GM12878 (cell line): ENCODE measurements at regions not wholly inside any gene's neighbourhood (a gene's known extent, or its start where the extent isn't known, plus 50 kb on each side); places are given as distances from the start of the nearest gene placed in this dataset.

Source experiments
- BCL3 ChIP-seq: IDR thresholded peaks from 2 replicates; pipeline ENCODE4 v1.6.1; 2011; ENCODE audit warnings: borderline replicate concordance, low read depth, mild to moderate bottlenecking, moderate library complexity, low read length; ENCODE audit not compliant: insufficient read depth, poor library complexity, severe bottlenecking
- CBFB ChIP-seq: IDR thresholded peaks from 2 replicates; pipeline ENCODE4 v1.6.1; 2016; ENCODE audit warnings: antibody characterized with exemption, low read depth
- CBX3 ChIP-seq: fragments of 200-600 bp; sonication (generic); IDR thresholded peaks from 2 replicates; pipeline ENCODE4 v1.6.1; 2016; ENCODE audit warnings: low read depth, borderline replicate concordance
- CREB1 ChIP-seq: IDR thresholded peaks from 2 replicates; pipeline ENCODE4 v1.6.1; 2012; ENCODE audit warnings: low read depth, mild to moderate bottlenecking, inconsistent platforms
- CUX1 ChIP-seq: IDR thresholded peaks from 2 replicates; pipeline ENCODE4 v1.6.1; 2012; ENCODE audit warnings: improper control_type of control experiment, low read depth, low read length; ENCODE audit not compliant: insufficient replicate concordance
- FOXK2 ChIP-seq: fragments of 450-650 bp; IDR thresholded peaks from 2 replicates; pipeline ENCODE4 v1.6.1; 2017; ENCODE audit warnings: mild to moderate bottlenecking, moderate library complexity
- GATAD2B ChIP-seq: fragments of 450-650 bp; conservative IDR thresholded peaks from 2 replicates; pipeline ENCODE4 v1.6.1; 2017; ENCODE audit warnings: low read depth, mild to moderate bottlenecking, moderate library complexity
- IKZF1 ChIP-seq: fragments of 450-650 bp; conservative IDR thresholded peaks from 2 replicates; pipeline ENCODE4 v1.6.1; 2017; ENCODE audit warnings: antibody characterized with exemption, mild to moderate bottlenecking
- MTA2 ChIP-seq: fragments of 450-650 bp; IDR thresholded peaks from 2 replicates; pipeline ENCODE4 v1.6.1; 2016; ENCODE audit warnings: low read depth, mild to moderate bottlenecking, moderate library complexity
- MXI1 ChIP-seq: fragments of 150-350 bp; IDR thresholded peaks from 2 replicates; pipeline ENCODE4 v1.6.1; 2011; ENCODE audit warnings: low read depth, mild to moderate bottlenecking, inconsistent platforms, low read length, improper control_type of control experiment
- NFXL1 ChIP-seq: fragments of 450-650 bp; IDR thresholded peaks from 2 replicates; pipeline ENCODE4 v1.6.1; 2017; ENCODE audit warnings: antibody characterized with exemption, mild to moderate bottlenecking, borderline replicate concordance
- POLR2AphosphoS2 ChIP-seq: IDR thresholded peaks from 2 replicates; pipeline ENCODE4 v1.6.1; 2011; ENCODE audit warnings: low read depth, mild to moderate bottlenecking, low read length, improper control_type of control experiment, moderate library complexity
- POU2F2 ChIP-seq: IDR thresholded peaks from 3 replicates; pipeline ENCODE4 v1.6.1; 2011; ENCODE audit warnings: low read depth, mild to moderate bottlenecking, low read length, borderline replicate concordance
- TBL1XR1 ChIP-seq: IDR thresholded peaks from 2 replicates; pipeline ENCODE4 v1.6.1; 2012; ENCODE audit warnings: low read depth, low read length, improper control_type of control experiment
- TCF7 ChIP-seq: IDR thresholded peaks from 2 replicates; pipeline ENCODE4 v1.6.1; 2014; ENCODE audit warnings: antibody characterized with exemption, borderline replicate concordance
- USF2 ChIP-seq: IDR thresholded peaks from 2 replicates; pipeline ENCODE4 v1.6.1; 2011; ENCODE audit warnings: low read depth, low read length, improper control_type of control experiment, borderline replicate concordance
- ZBTB40 ChIP-seq: fragments of 450-650 bp; IDR thresholded peaks from 2 replicates; pipeline ENCODE4 v1.6.1; 2016; ENCODE audit warnings: mild to moderate bottlenecking, moderate library complexity, borderline replicate concordance
- ZSCAN29 ChIP-seq: fragments of 450-650 bp; IDR thresholded peaks from 2 replicates; pipeline ENCODE4 v1.6.1; 2017; ENCODE audit warnings: mild to moderate bottlenecking, moderate library complexity

- 0 out of 2 replicates have a peak, but pooled peaks have one; percentile 10 for TF ChIP-seq FOXK2
- no peak for TF ChIP-seq CBFB
- no peak for TF ChIP-seq ZSCAN29
- TF ChIP-seq CUX1 = no peak
- TF ChIP-seq TBL1XR1 = 0 out of 2 replicates have a peak, but pooled peaks have one; percentile 8
- no peak for TF ChIP-seq POU2F2
- no peak for TF ChIP-seq NFXL1
- no peak for TF ChIP-seq CBX3
- TF ChIP-seq BCL3 = no peak
- TF ChIP-seq GATAD2B = no peak; the same call in none of the 2 replicates
- peak; percentile 69 for TF ChIP-seq USF2
- no peak for TF ChIP-seq TCF7
- no peak for TF ChIP-seq POLR2AphosphoS2
- TF ChIP-seq CREB1 = 0 out of 2 replicates have a peak, but pooled peaks have one; percentile 0
- peak; percentile 55 for TF ChIP-seq IKZF1
- TF ChIP-seq ZBTB40 = no peak
- TF ChIP-seq MTA2 = peak; percentile 45; the same call in 1 of the 2 replicates
- TF ChIP-seq MXI1 = peak; percentile 36; the same call in 1 of the 2 replicates
These were observed 55.8 kb upstream of the GSE1 start (continued) for GRCh38 chr16:85557083-85557970.
